ENCODE measurements at regions not wholly inside any gene's neighbourhood (a gene's known extent, or its start where the extent isn't known, plus 50 kb on each side); places are given as distances from the start of the nearest gene placed in this dataset.
"Not testable (repeated sequence)": the region's sequence is repeated elsewhere in the genome, so short reads cannot be mapped to it uniquely, and the experiment has no call there.

GRCh38 chr19:28386066-28386465 lies 826.9 kb downstream of the UQCRFS1 start:
- no peak for DNase-seq (ENCODE audit: low read depth)

GRCh38 chr19:28377077-28377476 lies 835.9 kb downstream of the UQCRFS1 start:
- no peak for DNase-seq (ENCODE audit: low read depth)

GRCh38 chr19:28374971-28375370 lies 838.0 kb downstream of the UQCRFS1 start:
- DNase-seq (ENCODE audit: low read depth) = no peak

- no peak for DNase-seq (ENCODE audit: low read depth)
Observed at GRCh38 chr19:28372576-28373247, 840.2 kb downstream of the UQCRFS1 start.

DNA sequence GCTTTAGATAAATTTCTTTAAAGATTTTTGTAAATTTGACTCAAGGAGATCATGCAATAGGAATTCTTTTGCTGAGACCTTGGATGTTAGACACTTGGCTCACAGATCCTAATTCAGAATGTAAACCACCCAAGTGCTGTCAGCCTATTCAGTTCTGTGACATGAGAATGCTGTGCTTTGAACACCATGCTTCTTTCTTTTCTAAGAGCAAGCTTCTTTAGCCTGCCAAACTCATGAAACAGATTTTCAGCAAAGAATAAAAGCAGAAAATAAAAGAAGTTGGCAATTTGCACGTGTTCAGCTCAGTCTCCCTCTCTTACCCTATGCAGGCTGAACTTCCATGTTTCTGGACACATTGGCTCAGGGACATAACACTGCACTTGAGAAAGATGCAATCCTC lies 845.8 kb downstream of the UQCRFS1 start:
- DNase-seq (ENCODE audit: low read depth) = no peak

DNA sequence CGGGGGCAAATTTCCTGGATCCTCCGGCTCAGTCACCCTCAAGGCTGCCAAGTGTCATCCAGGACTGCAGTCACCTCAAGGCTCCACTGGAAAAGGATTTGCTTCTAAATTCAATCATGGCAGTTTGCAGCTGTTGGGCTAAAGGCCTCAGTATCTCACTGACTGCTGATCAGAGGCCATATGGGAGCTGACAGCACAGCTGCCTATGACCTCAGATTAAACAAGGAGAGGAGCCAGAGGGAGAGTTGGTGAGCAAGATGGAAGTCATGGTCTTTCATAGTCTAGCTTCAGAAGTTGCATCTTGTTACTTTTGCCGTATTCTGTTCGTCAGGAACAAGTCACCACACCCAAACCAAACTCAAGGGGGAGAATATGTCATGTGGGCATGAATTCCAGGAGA lies 849.7 kb downstream of the UQCRFS1 start:
- no peak for DNase-seq (ENCODE audit: low read depth)

DNA sequence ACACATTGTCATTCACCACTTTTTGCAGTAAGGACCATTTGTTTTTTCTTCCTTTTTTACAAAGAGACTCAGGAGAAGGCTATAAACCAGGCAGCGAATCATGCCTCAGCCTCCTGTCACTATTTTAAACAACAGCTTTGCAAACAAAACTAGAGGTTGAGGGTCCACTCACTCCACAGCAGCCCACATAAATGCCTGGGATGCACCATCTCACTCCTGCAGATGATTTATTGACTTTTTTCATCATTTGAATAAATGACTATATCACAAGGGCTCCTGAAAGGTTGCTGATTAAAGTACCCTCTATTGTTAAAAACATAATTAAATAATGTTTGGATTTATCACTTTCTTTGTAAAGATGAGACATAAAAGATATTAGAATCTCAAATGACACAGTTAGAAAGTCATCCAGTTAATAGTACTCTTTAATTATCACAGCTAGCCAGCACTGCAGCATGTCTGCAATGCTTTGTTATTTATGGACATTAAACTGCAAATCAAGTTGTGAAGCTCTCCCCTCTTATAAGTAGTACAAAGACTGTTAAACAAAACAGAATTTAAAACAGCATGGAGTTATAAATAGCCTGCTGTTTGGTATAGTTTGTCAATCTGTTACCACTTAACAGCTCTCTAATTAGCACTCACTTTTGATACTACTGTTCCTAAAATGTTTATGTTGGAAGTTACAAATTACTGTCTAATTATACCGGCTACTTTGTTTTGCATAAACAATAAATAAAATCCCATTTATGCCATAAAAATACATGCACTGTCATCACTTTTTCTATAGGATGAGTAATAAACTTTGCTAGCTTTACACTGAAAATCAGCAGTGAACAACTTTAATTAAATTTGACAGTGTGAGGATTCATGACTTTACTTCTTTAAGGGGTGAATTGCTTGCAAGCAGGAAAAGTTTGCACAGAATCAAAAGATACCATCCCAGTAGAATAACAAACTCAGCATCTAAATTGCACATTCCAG lies 853.2 kb downstream of the UQCRFS1 start:
- DNase-seq (ENCODE audit: low read depth) = no peak

GRCh38 chr19:28358633-28359032 lies 854.3 kb downstream of the UQCRFS1 start:
- no peak for DNase-seq (ENCODE audit: low read depth)

- DNase-seq (ENCODE audit: low read depth) = no peak
Observed at GRCh38 chr19:28351761-28352160, 861.2 kb downstream of the UQCRFS1 start.

- not testable (repeated sequence) for DNase-seq (ENCODE audit: low read depth)
Observed at GRCh38 chr19:28351321-28351720, 861.6 kb downstream of the UQCRFS1 start.

DNA sequence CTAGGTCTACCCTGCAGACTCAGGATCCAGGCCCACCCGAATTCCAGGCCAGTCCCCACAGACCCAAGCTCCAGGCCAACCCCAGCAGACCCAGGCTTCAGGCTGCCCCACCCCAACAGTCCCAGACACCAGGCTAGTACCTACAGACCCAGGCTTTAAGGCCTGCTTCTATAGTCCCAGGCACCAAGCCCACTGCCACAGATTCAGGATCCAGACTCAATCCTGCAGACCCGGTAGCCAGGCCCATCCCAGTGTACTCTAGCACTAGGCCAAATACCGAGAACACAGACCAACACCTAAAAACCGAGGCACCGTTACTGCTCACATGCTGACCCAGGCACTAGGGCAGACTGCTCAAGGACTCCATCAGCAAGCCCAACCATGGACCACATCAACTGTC lies 862.3 kb downstream of the UQCRFS1 start:
- no peak for DNase-seq (ENCODE audit: low read depth)

DNA sequence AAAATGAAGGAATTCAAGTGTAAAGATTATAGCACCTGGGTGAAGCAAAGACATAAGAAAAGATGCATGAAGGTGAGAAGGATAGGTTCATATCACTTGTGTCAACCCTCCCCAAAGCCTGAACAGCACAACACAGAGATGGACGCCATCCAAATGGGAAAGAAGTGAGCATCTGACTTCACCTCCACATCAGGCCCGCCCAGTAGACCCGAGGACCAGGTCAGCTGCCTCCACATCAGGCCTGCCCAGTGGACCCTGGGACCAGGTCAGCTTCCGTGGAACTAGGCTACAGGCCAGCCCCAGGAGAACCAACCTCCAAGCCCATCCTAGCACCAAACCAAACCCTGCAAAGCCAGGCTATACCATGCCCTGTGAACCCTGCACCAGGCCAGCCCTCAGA lies 862.9 kb downstream of the UQCRFS1 start:
- no peak for DNase-seq (ENCODE audit: low read depth)

DNA sequence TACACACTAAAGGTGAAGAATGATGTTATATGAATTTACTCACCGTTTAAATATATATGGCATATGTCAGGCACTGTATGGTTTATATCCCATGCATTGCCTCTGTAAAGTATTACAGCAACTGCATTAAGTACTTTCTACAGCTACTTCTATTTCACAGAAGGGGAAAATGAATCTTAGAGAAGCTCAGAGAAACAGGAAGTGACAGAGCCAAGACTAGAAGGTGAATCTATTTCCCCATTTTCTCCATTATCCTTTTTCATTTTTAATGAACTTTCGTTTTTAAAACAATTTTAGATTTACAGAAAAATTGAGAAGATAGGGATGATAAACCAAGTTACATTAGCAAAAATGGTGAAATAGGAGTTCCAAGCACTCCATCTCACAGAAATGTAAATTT lies 863.3 kb downstream of the UQCRFS1 start:
- no peak for DNase-seq (ENCODE audit: low read depth)

DNA sequence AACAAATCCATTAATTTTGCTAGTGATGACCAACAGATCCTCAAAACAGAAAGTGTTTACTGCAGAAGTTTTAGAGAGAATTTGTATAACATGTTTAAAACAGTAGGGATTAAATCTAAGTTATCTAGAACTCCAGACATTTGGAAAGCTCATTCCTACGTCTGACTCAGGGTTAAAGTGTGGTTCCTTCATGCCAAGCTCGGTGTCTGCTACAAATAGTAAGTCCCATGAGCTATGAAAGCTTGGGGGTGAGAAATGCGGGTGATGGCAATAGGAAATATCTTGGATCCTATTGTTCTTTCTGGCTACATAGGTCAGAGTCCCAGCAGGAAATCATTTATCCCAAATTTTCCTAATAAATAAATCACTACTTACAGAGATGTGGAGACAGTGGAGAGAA lies 867.1 kb downstream of the UQCRFS1 start:
- no peak for DNase-seq (ENCODE audit: low read depth)

DNA sequence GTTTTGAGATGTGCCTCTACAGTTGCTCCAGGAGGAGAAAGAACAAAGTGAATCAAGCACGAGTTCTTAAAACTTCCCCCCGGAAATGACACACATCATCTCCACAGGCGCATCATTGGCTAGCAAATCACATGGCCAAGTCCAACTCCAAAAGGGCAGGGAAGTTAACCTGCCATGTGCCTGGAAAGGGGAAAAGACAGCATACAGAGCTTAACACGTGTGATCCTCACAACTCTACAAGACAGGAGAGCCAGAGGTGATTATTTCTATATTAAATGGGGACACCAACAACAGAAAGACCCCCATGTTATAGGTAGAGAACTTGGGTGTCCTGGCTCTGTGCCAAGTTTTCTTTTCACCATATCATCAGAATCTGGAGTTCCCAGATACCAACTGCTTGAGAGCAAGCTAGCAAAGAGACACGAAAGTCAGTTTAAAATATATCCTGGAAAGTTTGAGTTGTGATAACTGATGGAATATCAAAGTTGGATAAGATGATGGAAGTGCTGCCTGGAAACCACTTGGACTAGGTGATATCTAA lies 871.1 kb downstream of the UQCRFS1 start:
- DNase-seq (ENCODE audit: low read depth) = no peak

DNA sequence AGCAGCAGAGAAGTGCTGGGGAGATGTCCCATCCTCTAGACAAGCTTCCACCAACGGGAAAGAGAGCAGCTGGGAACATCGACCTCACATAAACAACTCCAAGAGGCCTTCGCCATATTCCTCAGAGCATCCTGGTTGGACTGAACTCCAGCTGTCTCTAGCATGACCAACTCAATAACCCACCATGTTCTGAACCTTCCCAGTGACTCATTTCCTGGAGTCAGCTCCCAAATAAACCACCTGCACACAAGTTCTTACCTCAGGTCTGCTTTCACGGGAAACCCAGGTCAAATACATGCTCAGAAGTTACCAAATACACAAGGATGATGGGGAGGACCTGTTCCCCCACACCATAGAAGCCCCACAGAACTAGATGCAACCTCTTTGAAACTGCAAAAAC lies 878.5 kb downstream of the UQCRFS1 start:
- DNase-seq (ENCODE audit: low read depth) = no peak

GRCh38 chr19:28333909-28334308 lies 879.0 kb downstream of the UQCRFS1 start:
- DNase-seq (ENCODE audit: low read depth) = no peak

- DNase-seq (ENCODE audit: low read depth) = no peak
Observed at GRCh38 chr19:28332886-28333285, 880.1 kb downstream of the UQCRFS1 start.

DNA sequence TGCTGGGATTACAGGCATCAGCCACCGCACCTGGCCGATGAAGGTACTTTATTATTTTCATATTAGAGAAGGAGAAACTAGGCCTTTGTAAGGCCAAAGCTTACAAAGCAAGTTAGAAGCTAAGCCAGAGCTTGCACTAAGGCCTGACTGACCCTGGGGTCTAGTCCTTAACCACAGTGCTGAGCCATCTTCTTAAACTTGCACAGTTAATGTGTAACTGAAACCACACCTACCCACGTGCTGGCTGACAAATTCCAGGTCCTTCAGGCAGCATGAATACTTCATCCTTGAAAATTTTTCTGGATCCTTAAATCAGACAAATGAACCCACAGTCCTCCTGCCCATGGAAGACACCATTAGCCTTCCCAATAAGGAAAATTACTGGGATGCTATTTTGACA lies 880.6 kb downstream of the UQCRFS1 start:
- no peak for DNase-seq (ENCODE audit: low read depth)

- no peak for DNase-seq (ENCODE audit: low read depth)
Observed at GRCh38 chr19:28331596-28331995, 881.4 kb downstream of the UQCRFS1 start.

DNA sequence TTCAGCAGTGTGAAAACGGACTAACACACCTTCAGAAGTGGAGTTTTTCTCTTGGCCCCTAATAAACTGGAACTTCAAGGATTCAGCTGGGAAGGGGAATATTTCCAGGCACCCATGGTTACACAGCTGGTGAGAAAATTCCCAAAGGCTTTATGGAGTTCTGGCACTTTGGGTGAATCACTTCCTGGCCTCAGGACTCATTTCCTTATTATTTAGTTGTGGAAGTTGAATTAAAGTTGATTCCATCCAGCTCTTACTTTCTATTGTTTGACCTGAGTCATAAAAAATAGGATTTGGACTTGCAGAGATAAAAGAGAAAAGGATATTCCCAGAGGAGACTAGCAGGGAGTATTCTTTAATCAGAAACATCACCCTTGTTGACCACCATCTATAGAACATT lies 882.1 kb downstream of the UQCRFS1 start:
- no peak for DNase-seq (ENCODE audit: low read depth)

- no peak for DNase-seq (ENCODE audit: low read depth)
Observed at GRCh38 chr19:28329429-28329828, 883.5 kb downstream of the UQCRFS1 start.

DNA sequence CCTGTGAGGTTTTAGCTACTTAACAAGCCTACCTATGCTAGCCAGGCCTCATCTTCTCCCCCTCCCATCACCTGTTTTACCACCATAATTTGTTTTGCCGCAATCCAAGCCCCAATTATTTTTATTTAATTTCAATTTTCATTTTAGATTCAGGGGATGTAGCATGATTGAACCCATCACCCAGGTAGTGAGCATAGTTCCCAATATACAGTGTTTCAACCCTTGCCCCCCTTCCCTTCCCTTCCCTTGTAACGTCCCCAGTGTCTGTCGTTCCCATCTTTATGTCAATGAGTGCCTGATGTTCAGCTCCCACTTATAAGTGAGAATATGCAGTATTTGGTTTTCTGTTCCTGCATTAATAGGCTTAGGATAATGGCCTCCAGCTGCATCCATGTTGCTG lies 885.0 kb downstream of the UQCRFS1 start:
- DNase-seq (ENCODE audit: low read depth) = no peak

Data from activated T-helper 1 cell treated with Interleukin-2 at 50 U/mL for 16 hours (primary cell).